H1 (cell line): ENCODE measurements at regions not wholly inside any gene's neighbourhood (a gene's known extent, or its start where the extent isn't known, plus 50 kb on each side); places are given as distances from the start of the nearest gene placed in this dataset.

Experiments
- CTCF ChIA-PET: fragments of 300-600 bp; sonication (Branson Sonifier 250); formaldehyde crosslinking; loops from one replicate; lab custom pipeline; 2021; ENCODE audit not compliant: partially characterized antibody; lab: Charles Lee
- POLR2A ChIA-PET: fragments of 300-600 bp; sonication (Branson Sonifier 250); formaldehyde crosslinking; loops from one replicate; lab custom pipeline; 2021; ENCODE audit warnings: inconsistent platforms; ENCODE audit not compliant: partially characterized antibody; lab: Charles Lee
- DNase-seq, 2 experiments: peaks; one replicate each; pipeline versions ENCODE4 v3.0.0 to v3.0.0-alpha.2; 2010 to 2022; ENCODE audit warnings: low spot score in 2 of 2, low read depth in 1 of 2, mixed read lengths in 1 of 2
- FAIRE-seq: peaks from 2 replicates; lab custom pipeline; 2011; peaks lifted over from hg19 to GRCh38; lab: Jason Lieb, UNC
- H2AFZ ChIP-seq: 2 replicates; pipeline ENCODE4 v1.8.1; 2012; ENCODE audit warnings: low read length, inconsistent platforms
- H2AK5ac ChIP-seq: 2 replicates; pipeline ENCODE4 v1.6.1; 2013; ENCODE audit warnings: low read depth, low read length
- H2BK120ac ChIP-seq: replicated peaks from 2 replicates; pipeline ENCODE3; 2013; ENCODE audit warnings: low read depth, low read length, inconsistent platforms
- H2BK12ac ChIP-seq: 2 replicates; pipeline ENCODE4 v1.6.1; 2013; ENCODE audit warnings: low read depth, low read length
- H2BK15ac ChIP-seq: 2 replicates; pipeline ENCODE4 v1.6.1; 2013; ENCODE audit warnings: low read length
- H2BK20ac ChIP-seq: 2 replicates; pipeline ENCODE4 v1.6.1; 2013; ENCODE audit warnings: low read length
- H2BK5ac ChIP-seq: 2 replicates; pipeline ENCODE4 v1.6.1; 2013; ENCODE audit warnings: low read depth, low read length
- H3K14ac ChIP-seq: 2 replicates; pipeline ENCODE4 v1.6.1; 2013; ENCODE audit warnings: inconsistent platforms; ENCODE audit not compliant: insufficient read length
- H3K18ac ChIP-seq: 2 replicates; pipeline ENCODE4 v1.6.1; 2013; ENCODE audit warnings: low read length; ENCODE audit errors: extremely low read depth
- H3K23ac ChIP-seq: 2 replicates; pipeline ENCODE4 v1.6.1; 2013; ENCODE audit warnings: inconsistent platforms; ENCODE audit not compliant: insufficient read length
- H3K23me2 ChIP-seq: 2 replicates; pipeline ENCODE4 v1.6.1; 2013; ENCODE audit warnings: low read depth, low read length
- H3K27ac ChIP-seq: 2 replicates; pipeline ENCODE4 v1.6.1; 2011; ENCODE audit warnings: low read depth, low read length, inconsistent platforms
- H3K27me3 ChIP-seq, 4 experiments: replicated peaks in 1 of 4; 1 replicate in 1 of 4; 2 replicates in 3 of 4; pipeline versions ENCODE4 v1.6.1 to v1.8.1; 2011 to 2013; ENCODE audit warnings: low read length in 3 of 4, mild to moderate bottlenecking in 3 of 4, inconsistent platforms in 2 of 4, mixed read lengths in 2 of 4, moderate library complexity in 1 of 4; ENCODE audit not compliant: control insufficient read depth in 3 of 4, insufficient read depth in 3 of 4; ENCODE audit errors: extremely low read depth in 1 of 4
- H3K36me3 ChIP-seq, 4 experiments: 2 replicates each; pipeline versions ENCODE4 v1.6.1 to v1.8.1; 2011 to 2013; ENCODE audit warnings: mild to moderate bottlenecking in 4 of 4, low read length in 3 of 4, moderate library complexity in 2 of 4, control low read depth in 1 of 4, inconsistent platforms in 1 of 4; ENCODE audit not compliant: insufficient read depth in 4 of 4, control insufficient read depth in 2 of 4
- H3K4ac ChIP-seq: replicated peaks from 2 replicates; pipeline ENCODE3; 2013; ENCODE audit warnings: low read length, low read depth, mixed read lengths, inconsistent platforms; ENCODE audit not compliant: insufficient read length
- H3K4me1 ChIP-seq, 4 experiments: replicated peaks in 1 of 4; 1 replicate in 1 of 4; 2 replicates in 3 of 4; pipeline versions ENCODE4 v1.6.1 to v1.8.1; 2011 to 2013; ENCODE audit warnings: low read length in 3 of 4, inconsistent platforms in 2 of 4, mixed read lengths in 1 of 4; ENCODE audit not compliant: insufficient read depth in 4 of 4, control insufficient read depth in 3 of 4
- H3K4me2 ChIP-seq, 2 experiments: 2 replicates each; pipeline versions ENCODE4 v1.6.1 to v1.8.1; 2011 to 2013; ENCODE audit warnings: low read depth in 2 of 2, low read length in 2 of 2, control low read depth in 1 of 2, inconsistent platforms in 1 of 2, mild to moderate bottlenecking in 1 of 2; ENCODE audit not compliant: insufficient read depth in 1 of 2
- H3K4me3 ChIP-seq, 4 experiments: fragments of 200-600, 300-600 bp in 1 of 4; sonication (generic), shearing (Covaris generic), sonication (Bioruptor Twin) in 1 of 4; 2 replicates each; pipeline versions ENCODE4 v1.5.1 to v1.8.1; 2011 to 2016; ENCODE audit warnings: low read length in 4 of 4, low read depth in 3 of 4, control low read depth in 2 of 4, inconsistent platforms in 2 of 4, mild to moderate bottlenecking in 2 of 4, mixed read lengths in 1 of 4, moderate library complexity in 1 of 4; ENCODE audit not compliant: insufficient read depth in 2 of 4; ENCODE audit errors: extremely low read depth in 1 of 4
- H3K56ac ChIP-seq: replicated peaks from 2 replicates; pipeline ENCODE3; 2013; ENCODE audit warnings: low read depth, mild to moderate bottlenecking, mixed read lengths, low read length, inconsistent platforms; ENCODE audit not compliant: insufficient read length
- H3K79me1 ChIP-seq: 2 replicates; pipeline ENCODE4 v1.6.1; 2013; ENCODE audit warnings: low read depth, low read length, control low read depth
- H3K79me2 ChIP-seq, 2 experiments: 2 replicates each; pipeline versions ENCODE4 v1.6.1 to v1.8.1; 2012 to 2013; ENCODE audit warnings: low read length in 2 of 2, mild to moderate bottlenecking in 2 of 2, inconsistent platforms in 1 of 2; ENCODE audit not compliant: insufficient read depth in 2 of 2, control insufficient read depth in 1 of 2
- H3K9ac ChIP-seq, 4 experiments: replicated peaks in 1 of 4; 1 replicate in 1 of 4; 2 replicates in 3 of 4; pipeline versions ENCODE4 v1.6.1 to v1.8.1; 2011 to 2013; ENCODE audit warnings: low read depth in 3 of 4, low read length in 3 of 4, control low read depth in 2 of 4, mild to moderate bottlenecking in 2 of 4, moderate library complexity in 2 of 4, inconsistent platforms in 1 of 4; ENCODE audit errors: extremely low read depth in 1 of 4
- H3K9me3 ChIP-seq, 2 experiments: 2 replicates each; pipeline versions ENCODE4 v1.6.1 to v1.8.1; 2012 to 2013; ENCODE audit warnings: mild to moderate bottlenecking in 2 of 2, moderate library complexity in 2 of 2, control low read depth in 1 of 2, inconsistent platforms in 1 of 2, low read depth in 1 of 2, low read length in 1 of 2, mixed read lengths in 1 of 2; ENCODE audit not compliant: insufficient read depth in 2 of 2
- H4K20me1 ChIP-seq, 2 experiments: replicated peaks in 1 of 2; 2 replicates each; pipeline versions ENCODE3 to v1.8.1; 2011 to 2013; ENCODE audit warnings: inconsistent platforms in 2 of 2, low read length in 2 of 2, mild to moderate bottlenecking in 1 of 2; ENCODE audit not compliant: insufficient read depth in 2 of 2, control insufficient read depth in 1 of 2
- H4K5ac ChIP-seq: 2 replicates; pipeline ENCODE4 v1.6.1; 2013; ENCODE audit warnings: low read length, low read depth, mixed read lengths, inconsistent platforms; ENCODE audit not compliant: insufficient read length
- H4K8ac ChIP-seq: 2 replicates; pipeline ENCODE4 v1.8.0; 2013; ENCODE audit warnings: mild to moderate bottlenecking, moderate library complexity, low read length, inconsistent platforms; ENCODE audit not compliant: insufficient read depth; ENCODE audit errors: extremely low read depth
- H4K91ac ChIP-seq: replicated peaks from 2 replicates; pipeline ENCODE3; 2013; ENCODE audit warnings: low read length, mixed read lengths, inconsistent platforms; ENCODE audit not compliant: insufficient read length
- ATF3 ChIP-seq: IDR thresholded peaks from 2 replicates; pipeline ENCODE4 v1.6.1; 2011; ENCODE audit warnings: low read depth, mild to moderate bottlenecking, low read length; ENCODE audit not compliant: insufficient read depth
- BCL11A ChIP-seq, 2 experiments: IDR thresholded peaks; one replicate each; pipeline ENCODE4 v1.6.1; 2011; ENCODE audit warnings: low read depth in 2 of 2, low read length in 2 of 2, mild to moderate bottlenecking in 2 of 2
- CHD2 ChIP-seq: IDR thresholded peaks from 2 replicates; pipeline ENCODE4 v1.6.1; 2012; ENCODE audit warnings: low read length, improper control_type of control experiment
- E2F6 ChIP-seq: IDR thresholded peaks from 2 replicates; pipeline ENCODE4 v1.6.1; 2012; ENCODE audit warnings: inconsistent platforms
- EGR1 ChIP-seq: IDR thresholded peaks from 2 replicates; pipeline ENCODE4 v1.6.1; 2011; ENCODE audit warnings: low read depth, low read length, borderline replicate concordance
- KDM1A ChIP-seq: fragments of 200-600, 300-600 bp; sonication (generic); IDR thresholded peaks from 2 replicates; pipeline ENCODE4 v1.7.1; 2016; ENCODE audit warnings: mild to moderate bottlenecking, low read length, borderline replicate concordance
- KDM5A ChIP-seq: fragments of 200-600 bp; IDR thresholded peaks from 2 replicates; pipeline ENCODE4 v1.7.1; 2012; ENCODE audit warnings: mild to moderate bottlenecking, low read length, inconsistent platforms, mixed read lengths
- RBBP5 ChIP-seq: IDR thresholded peaks from 2 replicates; pipeline ENCODE4 v1.7.1; 2012; ENCODE audit warnings: low read depth, mild to moderate bottlenecking, inconsistent platforms, low read length, moderate library complexity, borderline replicate concordance
- RNF2 ChIP-seq: fragments of 200-900, 300-1000 bp; sonication (generic); IDR thresholded peaks from 2 replicates; pipeline ENCODE4 v1.7.1; 2016; ENCODE audit warnings: borderline replicate concordance, low read depth, mild to moderate bottlenecking, antibody characterized with exemption, low read length; ENCODE audit not compliant: poor library complexity, severe bottlenecking; ENCODE audit errors: missing control alignments
- SAP30 ChIP-seq: fragments of 300-600 bp; sonication (generic); IDR thresholded peaks from 2 replicates; pipeline ENCODE4 v1.7.1; 2012; ENCODE audit warnings: low read length, moderate library complexity, mild to moderate bottlenecking, inconsistent platforms; ENCODE audit not compliant: insufficient read depth, insufficient replicate concordance
- SIN3A ChIP-seq, 2 experiments: IDR thresholded peaks in 1 of 2; conservative IDR thresholded peaks in 1 of 2; 2 replicates each; pipeline ENCODE4 v1.6.1; 2011 to 2012; ENCODE audit warnings: low read length in 2 of 2, improper control_type of control experiment in 1 of 2, low read depth in 1 of 2, mild to moderate bottlenecking in 1 of 2
- SIX5 ChIP-seq: IDR thresholded peaks from 2 replicates; pipeline ENCODE4 v1.6.1; 2011; ENCODE audit warnings: mild to moderate bottlenecking, low read depth, low read length
- SRF ChIP-seq: IDR thresholded peaks from 2 replicates; pipeline ENCODE4 v1.6.1; 2011; ENCODE audit warnings: mild to moderate bottlenecking, low read depth, low read length, moderate library complexity

GRCh38 chr10:28952523-28952922, 275.2 kb downstream of the BAMBI start:
- Histone ChIP-seq H3K36me3 (no peaks in the 10 kb centered on the region), H3K9me3 (no peaks in the 10 kb centered on the region), H2BK120ac (no peak overlapping the region), H3K23me2 (no peaks in the 10 kb centered on the region), H4K8ac (no peak overlapping the region), H4K91ac (no peak overlapping the region), H2AFZ (no peak overlapping the region), H3K14ac (no peak overlapping the region), H4K20me1 (no peaks in the 10 kb centered on the region), H2AK5ac (no peak overlapping the region), H3K4me1 (no peaks in the 10 kb centered on the region), H3K9ac (no peak overlapping the region), H3K4me2 (no peak overlapping the region), H3K79me2 (no peaks in the 10 kb centered on the region), H2BK20ac (no peak overlapping the region), H3K27me3 (no peaks in the 10 kb centered on the region)
- CTCF ChIA-PET: no interaction called here
- no peak for TF ChIP-seq SRF
- TF ChIP-seq RNF2: no peak
- TF ChIP-seq KDM5A: no peak
- no peak for TF ChIP-seq SIX5
- TF ChIP-seq SIN3A (conservative IDR thresholded peaks at IDR 0.05 in 1 of 2, IDR thresholded peaks at IDR 0.05 in 1 of 2; ENCODE audit: low read depth in 1 of 2, low read length in 2 of 2): no peak
- TF ChIP-seq CHD2: no peak
- no peak for TF ChIP-seq BCL11A (IDR thresholded peaks at IDR 0.05; ENCODE audit: low read depth in 2 of 2, low read length in 2 of 2)
- TF ChIP-seq KDM1A: no peak
- TF ChIP-seq SAP30: no peak
- TF ChIP-seq RBBP5: no peak
- TF ChIP-seq ATF3: no peak
- no peak for TF ChIP-seq E2F6
- no peak for TF ChIP-seq EGR1
- TF ChIP-seq, all 59 proteins: peak for 0
- Histone ChIP-seq H3K27ac (no peak overlapping the region), H2BK15ac (no peak overlapping the region), H3K23ac (no peak overlapping the region), H3K79me1 (no peaks in the 10 kb centered on the region), H4K5ac (no peak overlapping the region), H3K4ac (no peak overlapping the region), H3K56ac (no peak overlapping the region), H3K18ac (no peak overlapping the region), H2BK12ac (no peak overlapping the region), H2BK5ac (no peak overlapping the region), H3K4me3 (no peak overlapping the region)
- FAIRE-seq (no peak), DNase-seq (no peak)
- POLR2A ChIA-PET: no interaction called here
